DMS153 treated with DMSO at 0.1 percent for 48 hours (cell line): ENCODE measurements at regions not wholly inside any gene's neighbourhood (a gene's known extent, or its start where the extent isn't known, plus 50 kb on each side); places are given as distances from the start of the nearest gene placed in this dataset.
A peak's percentile ranks its signal among the peaks of the same experiment; 100 is the strongest.
"Not testable (repeated sequence)": the region's sequence is repeated elsewhere in the genome, so short reads cannot be mapped to it uniquely, and the experiment has no call there.

Source experiments
- DNase-seq: peaks from one replicate; lab custom pipeline; 2025; ENCODE audit not compliant: unreplicated experiment; lab: John Stamatoyannopoulos, UW

DNA sequence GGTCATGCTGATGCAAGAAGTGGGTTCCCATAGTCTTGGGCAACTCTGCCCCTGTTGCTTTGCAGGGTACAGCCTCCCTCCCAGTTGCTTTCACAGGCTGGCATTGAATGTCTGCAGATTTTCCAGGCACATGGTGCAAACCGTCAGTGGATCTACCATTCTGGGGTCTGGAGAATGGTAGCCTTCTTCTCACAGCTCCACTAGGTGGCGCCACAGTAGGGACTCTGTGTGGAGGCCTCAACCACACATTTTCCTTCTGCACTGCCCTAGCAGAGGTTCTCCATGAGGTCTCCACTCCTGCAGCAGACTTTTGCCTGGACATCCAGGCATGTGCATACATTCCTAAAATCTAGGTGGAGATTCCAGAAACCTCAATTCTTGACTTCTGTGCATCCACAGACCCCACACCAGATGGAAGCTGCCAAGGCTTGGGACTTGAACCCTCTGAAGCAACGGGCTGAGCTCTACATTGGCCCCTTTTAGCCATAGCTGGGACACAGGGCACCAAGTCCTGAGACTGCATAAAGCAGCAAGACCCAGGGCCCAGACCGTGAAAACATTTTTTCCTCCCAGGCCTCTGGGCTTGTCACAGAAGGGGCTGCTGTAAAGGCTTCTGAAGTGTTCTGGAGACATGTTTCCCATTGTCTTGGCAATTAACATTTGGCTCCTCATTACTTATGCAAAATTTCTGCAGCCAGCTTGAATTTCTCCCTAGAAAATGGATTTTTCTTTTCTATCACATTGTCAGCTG is 466.2 kb upstream of the PBX1 start:
- no peak for DNase-seq

DNA sequence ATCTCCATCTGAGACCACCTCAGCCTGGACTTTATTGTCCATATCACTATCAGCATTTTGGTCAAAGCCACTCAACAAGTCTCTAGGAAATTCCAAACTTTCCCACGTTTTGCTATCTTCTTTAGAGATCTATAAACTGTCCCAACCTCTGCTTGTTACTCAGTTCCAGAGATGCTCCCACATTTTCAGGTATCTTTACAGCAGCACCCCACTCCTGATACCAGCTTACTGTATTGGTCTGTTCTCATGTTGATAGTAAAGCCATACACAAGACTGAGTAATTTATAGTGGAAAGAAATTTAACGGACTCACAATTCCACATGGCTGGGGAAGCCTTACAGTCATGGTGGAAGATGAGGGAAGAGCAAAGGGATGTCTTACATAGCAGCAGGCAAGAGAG is 465.4 kb upstream of the PBX1 start:
- DNase-seq, result no peak

DNA sequence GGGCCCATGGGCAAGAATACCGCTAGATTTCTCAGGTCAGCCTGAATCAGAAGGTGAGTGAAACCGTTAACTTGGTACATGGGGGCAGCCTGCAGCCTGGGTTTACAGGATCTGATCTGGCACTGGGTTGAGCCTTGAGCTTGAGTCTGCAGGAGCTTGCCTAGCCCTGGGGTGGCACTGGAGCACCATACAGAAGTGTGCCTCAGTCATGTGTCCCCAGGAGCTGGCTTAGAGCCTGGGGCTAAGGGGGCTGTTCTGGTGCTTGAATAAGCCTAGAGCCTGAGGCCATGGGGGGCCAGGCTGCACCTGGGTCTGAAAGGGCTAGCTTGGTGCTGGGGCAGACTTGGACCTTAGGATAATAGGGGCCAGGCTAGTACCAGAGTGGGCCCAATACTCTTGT is 457.2 kb upstream of the PBX1 start:
- DNase-seq, result no peak

DNA sequence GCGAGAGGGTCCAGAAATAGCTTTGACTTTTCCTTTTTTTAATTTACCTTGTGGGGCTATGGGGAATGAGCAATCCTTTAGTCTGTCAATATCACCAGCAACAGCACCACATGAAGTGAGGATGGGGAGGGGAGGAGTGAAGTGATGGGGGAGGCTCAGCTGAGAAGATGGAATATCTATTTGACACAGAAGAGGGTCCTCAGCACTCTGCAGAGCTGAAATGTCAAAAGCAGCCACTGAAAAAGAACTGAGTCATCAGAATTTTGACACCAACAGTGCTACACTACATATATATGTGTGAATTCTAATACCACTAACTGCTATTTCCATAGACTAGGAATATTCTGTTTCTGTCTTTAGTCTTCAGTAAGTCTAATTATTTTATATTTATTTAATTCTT is 427.0 kb upstream of the PBX1 start:
- no peak for DNase-seq

DNA sequence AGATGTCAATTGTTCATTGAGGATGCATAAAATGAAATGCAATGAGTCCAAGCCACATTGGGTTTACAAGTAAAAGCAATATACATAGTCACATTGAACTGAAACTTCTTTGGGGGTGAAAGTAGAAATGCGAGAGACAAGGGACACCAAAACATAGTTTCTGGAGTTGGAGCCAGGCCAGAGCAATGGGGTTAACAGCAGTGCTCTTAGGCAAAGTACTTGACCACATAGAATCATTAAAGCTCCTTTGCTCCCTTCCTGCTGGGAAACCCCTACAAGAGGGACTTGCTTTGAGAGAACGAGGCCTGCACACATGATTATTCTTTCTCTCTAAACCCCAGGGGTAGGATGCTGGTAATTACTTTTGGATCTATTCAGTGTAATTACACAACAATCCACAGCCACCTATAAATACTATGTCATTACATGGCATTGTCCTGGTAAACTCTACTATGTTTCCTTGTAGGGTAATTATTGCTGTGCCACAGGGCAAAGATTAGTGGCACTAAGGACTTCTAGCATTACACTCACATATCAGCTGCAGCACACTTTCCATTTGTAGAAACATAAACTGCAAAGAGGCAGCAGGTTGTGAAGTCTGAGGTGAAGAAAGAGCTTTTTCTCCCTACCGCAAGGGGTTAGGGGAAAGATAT is 421.6 kb upstream of the PBX1 start:
- peak; percentile 78 for DNase-seq

DNA sequence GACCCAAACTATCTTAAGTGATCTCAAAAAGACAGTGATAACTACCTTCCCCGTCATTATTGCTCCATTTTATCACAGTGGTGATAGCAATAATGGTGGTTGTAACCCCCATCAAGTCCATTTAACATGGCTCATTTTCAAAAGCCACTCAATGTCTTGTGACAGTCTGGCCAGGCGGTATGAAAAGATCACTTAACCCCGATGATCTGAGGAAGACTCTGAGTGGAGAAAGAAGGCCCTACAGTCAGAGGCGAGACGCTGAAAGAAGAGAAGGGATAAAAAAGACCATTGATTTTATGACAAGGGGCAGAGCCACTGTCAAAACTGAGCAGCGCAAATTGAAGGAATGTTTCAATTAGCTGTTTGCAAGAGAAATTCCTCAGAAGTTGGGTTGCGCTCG is 417.2 kb upstream of the PBX1 start:
- no peak for DNase-seq

DNA sequence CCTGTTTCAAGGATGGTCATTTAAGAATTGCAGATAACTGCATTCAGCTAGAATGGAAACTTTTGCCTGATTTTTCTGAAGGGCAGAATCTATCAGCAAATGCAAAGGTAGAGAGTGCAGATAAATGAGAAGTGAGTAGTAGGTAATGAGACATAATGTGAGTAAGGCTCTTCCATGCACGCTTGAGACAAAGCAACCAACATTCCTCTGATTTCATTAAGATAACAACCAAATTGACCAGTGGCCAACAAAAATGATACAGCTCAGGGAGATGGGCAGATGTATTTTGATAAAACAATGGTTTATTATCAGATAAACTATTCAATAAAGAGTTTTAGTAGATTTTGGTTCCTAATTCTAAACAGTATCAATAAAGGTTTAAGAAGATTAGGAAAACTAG is 404.4 kb upstream of the PBX1 start:
- DNase-seq, result no peak

DNA sequence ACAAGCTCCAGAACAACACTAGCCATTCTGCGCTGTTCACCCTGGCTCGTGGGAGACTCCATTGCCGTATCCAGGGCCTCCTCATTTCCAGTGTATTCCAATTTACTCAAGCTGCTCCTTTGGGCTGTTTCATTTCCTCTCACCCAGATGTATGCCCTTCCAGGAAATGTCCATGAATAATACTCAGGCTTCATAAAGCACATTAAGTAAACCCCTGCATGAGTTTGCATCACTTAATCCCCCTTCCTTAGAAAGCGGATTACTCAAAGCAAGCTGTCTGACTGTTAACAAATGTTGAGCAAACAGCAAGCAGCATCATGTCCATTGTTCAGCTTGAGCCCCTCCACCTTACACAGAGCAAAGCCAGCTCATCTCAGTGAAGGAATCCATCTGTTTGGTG is 403.6 kb upstream of the PBX1 start:
- DNase-seq, result no peak

DNA sequence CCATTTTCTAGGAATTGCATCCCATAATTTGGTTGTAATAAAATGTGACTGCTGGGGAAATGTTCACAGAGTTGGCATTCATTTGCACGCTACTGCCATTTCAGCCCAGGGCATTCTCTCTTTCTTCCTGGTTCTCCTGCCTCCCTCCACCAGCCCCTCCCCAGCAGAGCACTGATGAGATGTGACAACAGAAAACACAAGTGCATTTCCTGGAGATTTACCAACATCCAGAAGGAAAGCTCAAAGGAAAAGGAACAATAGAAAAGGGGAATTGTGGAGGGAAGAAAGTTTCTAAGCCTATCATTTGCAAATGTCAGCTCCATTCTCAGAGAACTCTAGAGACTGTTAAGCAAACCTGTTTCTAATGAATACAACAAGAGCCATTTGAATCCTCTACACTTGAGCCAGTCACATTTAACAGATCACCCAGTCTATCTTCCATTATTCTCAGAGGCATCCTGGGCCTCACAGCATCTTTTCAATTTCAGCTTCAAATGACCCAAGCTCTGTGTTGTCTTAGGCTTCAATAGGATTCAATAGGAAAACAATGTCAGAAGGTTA is 395.6 kb upstream of the PBX1 start:
- no peak for DNase-seq

DNA sequence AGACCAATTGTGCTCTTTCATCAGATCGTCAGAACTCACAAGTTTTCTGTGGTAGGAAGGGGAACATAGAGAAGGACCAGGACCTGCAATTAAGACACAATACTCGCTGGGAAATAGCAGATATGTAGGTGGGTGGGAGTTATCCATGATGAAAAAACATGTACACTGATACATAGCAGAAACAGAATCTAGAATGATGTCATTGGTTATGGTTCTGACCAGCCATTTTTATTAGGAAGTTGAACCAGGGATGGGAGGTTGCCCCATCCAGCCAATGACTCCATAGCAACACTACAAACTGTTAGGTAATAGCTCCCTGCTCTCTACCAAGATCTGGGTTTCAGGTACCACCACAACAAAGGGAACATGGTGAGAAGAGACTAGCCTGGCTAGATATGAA is 393.5 kb upstream of the PBX1 start:
- no peak for DNase-seq

DNA sequence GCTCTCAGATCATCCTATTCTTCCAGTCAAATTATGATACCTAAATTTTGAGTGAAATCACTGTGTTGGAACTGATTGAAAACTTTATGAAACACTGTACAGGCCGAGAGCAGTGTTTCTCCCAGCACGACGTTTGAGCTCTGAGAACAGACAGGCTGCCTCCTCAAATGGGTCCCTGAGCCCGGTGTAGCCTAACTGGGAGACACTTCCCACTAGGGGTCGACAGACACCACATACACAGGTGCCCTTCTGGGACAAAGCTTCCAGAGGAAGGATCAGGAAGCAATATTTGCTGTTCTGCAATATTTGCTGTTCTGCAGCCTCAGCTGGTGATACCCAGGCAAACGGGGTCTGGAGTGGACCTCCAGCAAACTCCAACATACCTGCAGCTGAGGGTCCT is 392.5 kb upstream of the PBX1 start:
- DNase-seq, result not testable (repeated sequence)

DNA sequence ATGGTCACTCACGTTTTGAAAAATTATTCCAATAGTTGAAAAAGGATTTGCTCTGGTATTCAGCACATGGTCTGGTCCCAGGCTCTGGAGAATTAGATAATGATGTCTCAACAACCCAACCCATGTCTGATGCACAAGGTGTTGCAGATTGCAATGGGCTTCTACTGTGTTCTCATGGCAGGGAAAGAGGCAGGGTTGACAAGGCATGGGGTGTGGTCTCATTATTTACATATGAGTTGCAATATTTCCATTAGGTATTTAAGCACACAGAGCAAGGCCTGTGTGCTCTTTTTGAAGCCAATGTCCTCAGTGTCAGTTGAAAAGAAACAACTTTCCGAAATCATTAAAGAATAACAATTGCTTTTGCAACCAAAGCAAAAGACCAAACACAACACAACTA is 381.9 kb upstream of the PBX1 start:
- no peak for DNase-seq

DNA sequence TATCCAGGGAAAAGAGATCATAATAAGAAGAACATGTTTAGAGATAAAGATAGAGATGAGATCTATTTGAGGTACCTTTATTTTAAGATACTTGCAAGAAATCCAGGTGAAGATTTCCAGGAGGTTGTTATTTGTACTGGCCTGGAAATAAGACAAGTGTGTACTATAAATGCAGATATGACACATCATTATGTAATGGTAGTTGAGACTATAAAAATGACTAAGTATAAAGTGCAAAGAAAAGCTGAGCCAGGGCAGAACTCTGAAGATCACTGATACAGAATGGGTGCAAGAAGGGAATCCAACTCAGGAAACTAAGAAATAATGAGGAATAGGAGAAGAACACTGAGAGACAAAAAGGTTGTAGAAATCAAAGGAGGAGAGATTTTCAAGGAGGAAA is 378.2 kb upstream of the PBX1 start:
- DNase-seq, result no peak

DNA sequence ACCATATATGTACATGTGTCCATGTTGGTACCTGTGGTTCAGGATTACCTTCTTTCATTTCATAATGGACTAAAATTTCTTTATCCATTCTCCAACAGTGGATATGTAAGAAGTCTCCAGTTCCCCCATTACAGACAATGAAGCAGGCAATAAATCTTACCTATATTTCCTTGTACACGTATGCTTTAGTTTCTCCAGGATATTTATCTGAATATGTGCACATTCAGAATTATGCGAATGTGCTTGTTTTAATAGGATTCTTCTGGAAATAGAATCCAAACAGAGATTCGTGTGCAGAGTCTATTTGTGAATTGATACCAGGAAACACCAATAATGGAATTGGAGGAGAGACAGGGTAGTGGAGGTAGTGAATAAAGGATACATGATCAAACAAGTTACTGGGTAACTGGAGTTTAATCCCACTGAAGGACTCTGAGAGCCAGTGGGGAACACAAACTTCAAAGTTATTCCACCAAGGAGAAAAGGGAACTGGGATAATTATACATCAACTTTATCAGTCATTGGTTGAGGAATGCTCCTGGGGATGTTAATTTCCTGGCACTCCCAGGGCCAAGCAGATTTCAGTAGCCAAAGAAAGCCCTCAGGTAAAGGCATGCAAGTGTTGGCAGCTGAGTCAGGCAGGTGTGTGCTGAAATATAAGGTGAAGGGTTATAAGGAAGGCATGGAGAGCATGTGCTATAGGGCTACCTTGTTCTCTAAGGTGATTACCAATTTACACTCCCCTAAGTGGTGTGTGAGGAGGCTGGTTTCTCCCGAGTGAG is 374.9 kb upstream of the PBX1 start:
- no peak for DNase-seq

DNA sequence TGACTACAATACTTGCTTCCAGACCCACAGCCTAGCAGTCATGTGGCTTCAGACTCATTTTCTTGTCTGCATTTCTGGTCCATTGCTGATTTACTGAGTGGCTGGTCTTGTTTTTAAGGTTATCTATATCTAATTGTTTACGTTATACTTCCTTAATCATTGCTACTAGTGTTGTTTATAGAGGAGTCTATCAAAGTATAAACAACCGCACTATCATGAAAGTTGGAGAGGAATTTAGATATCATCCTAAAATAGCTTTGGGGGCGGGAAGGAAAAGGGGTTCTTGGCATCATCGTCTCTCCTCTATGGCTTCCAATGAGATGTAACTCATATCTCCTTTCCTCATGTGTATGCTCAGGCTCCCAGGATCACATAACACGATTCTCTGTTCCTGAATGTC is 372.1 kb upstream of the PBX1 start:
- no peak for DNase-seq

DNA sequence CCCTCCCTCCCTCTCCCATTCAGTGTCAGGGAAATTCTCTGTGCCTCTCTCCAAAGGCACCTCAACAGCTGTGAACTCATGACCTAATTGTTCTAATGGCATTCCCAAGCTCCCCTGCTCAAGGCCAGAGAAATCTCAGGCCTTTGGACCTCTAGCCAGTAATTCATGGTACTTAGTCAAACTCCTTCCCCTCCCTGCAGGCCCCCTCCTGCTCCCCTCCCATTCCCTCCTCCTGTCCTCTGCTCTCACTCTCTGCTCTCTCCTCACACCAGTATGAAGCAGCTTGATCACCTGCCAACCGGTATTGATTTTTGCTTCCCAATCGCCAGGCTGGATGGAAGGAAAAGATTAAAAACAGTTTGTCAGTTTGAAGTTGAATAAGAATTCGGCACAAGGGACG is 370.5 kb upstream of the PBX1 start:
- no peak for DNase-seq

DNA sequence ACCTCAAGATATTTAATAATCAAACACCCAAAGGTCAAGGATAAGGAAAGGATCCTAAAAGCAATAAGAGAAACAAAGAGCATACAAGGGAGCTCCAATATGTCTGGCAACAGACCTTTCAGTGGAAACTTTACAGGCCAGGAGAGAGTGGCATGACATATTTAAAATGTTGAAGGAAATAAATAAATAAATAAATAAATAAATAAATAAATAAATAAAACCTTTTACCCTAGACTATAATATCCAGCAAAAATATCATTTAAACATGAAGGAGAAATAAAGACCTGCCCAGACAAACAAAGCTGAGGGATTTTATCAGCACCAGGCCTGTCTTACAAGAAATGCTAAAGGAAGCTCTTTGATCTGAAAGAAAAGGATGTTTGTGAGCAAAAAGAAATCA is 367.8 kb upstream of the PBX1 start:
- DNase-seq, result no peak

DNA sequence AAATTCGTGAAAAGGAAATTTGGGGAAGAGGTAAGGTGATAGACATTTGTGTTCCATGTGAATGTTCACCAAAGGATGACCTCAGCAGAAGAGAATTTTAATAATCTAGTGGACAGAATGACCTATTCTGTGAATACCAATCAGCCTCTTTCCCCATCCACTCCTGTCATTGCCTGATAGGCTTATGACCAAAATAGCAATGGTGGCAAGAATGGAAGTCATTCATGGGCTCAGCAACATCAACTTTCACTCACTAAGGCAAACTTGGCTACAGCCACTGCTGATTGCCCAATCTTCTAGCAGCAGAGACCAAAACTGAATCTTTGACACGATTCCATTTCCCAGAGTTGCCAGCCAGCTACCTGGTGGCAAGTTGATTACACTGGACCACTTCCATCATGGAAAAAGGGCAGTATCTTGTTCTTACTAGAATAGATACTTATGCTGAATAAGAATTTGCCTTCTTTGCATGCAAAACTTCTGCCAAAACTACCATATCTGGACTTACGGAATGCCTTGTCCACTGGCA is 348.7 kb upstream of the PBX1 start:
- DNase-seq, result no peak

DNA sequence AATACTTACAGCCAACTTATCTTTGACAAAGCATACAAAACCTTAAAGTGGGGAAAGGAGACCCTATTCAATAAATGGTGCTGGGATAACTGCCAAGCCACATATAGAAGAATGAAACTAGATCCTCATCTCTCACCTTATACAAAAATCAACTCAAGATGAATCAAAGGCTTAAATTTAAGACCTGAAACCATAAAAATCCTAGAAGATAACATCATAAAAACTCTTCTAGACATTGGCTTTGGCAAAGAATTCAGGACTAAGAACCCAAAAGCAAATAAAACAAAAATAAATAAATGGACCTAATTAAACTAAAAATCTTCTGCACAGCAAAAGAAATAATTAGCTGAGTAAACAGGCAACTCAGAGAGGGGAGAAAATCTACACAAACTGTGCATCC is 335.6 kb upstream of the PBX1 start:
- no peak for DNase-seq

DNA sequence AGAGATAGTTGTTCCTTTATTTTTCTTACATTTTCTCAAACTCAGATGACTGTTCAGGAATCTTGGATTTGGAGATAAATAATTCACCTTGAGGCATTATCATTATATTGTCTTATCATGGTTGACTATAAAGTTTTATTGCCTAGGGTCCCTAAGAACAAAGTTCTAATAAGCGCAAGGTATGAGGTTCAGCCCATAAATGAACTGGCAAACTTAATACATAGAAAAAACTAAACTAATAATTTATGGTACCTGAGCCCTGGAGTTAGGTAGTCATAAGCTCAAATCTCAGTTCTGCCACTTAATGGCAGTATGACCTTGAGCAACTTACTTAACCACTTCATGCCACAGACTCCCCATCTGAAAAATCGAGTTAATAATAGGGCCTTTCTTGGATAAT is 334.0 kb upstream of the PBX1 start:
- no peak for DNase-seq

DNA sequence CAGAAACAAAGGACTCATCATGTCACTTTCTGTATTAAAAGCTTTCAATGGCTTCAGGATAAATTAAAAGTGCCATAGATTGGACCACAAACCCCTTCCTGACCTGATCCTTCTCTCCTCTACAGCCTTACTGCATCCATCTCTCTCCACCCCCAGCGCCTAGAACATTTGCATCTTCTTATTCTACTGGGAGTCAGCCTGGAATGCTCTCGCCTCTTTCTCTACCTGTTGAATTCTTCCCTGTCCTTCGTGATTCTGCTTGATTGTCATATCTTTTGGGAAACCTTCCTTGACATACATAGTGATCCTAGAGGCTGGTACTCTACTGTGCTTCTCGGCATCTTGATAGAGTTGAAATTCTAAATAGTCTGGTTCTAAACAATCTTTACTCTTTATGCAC is 332.0 kb upstream of the PBX1 start:
- no peak for DNase-seq

DNA sequence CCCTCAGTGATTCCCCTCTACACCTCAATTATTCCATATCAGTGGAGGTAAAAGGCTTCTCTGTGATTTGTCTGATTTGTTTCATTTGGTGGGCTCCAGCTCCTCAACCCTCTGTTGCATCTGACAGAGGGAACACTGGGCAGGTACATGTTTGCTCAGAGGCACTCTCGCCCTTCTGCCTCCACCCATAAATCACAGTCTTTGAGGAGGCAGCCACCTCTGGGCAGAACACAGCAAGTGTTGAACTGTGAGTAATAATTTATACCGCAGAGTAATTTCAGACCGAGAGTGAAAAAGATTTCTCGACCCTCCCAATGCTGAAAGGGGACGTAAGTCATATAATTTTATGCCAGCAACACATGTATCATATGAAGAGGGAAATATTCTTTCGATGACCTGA is 330.1 kb upstream of the PBX1 start:
- no peak for DNase-seq
